H1 (cell line): ENCODE measurements at regions not wholly inside any gene's neighbourhood (a gene's known extent, or its start where the extent isn't known, plus 50 kb on each side); places are given as distances from the start of the nearest gene placed in this dataset.

Experiments
- CREB1 ChIP-seq: IDR thresholded peaks from 2 replicates; pipeline ENCODE4 v1.6.1; 2012; ENCODE audit warnings: inconsistent platforms
- CTCF ChIP-seq, 3 experiments: IDR thresholded peaks; 1 replicate in 2 of 3; 2 replicates in 1 of 3; pipeline versions ENCODE4 v1.5.1 to v1.6.1; 2011; ENCODE audit warnings: low read length in 3 of 3, mild to moderate bottlenecking in 3 of 3, inconsistent platforms in 2 of 3, low read depth in 1 of 3, moderate library complexity in 1 of 3; ENCODE audit not compliant: insufficient read depth in 1 of 3; ENCODE audit errors: control extremely low read depth in 1 of 3
- E2F6 ChIP-seq: IDR thresholded peaks from 2 replicates; pipeline ENCODE4 v1.6.1; 2012; ENCODE audit warnings: inconsistent platforms
- EP300 ChIP-seq, 2 experiments: IDR thresholded peaks; 1 replicate in 1 of 2; 2 replicates in 1 of 2; pipeline ENCODE4 v1.6.1; 2011 to 2012; ENCODE audit warnings: low read depth in 2 of 2, low read length in 2 of 2, mild to moderate bottlenecking in 2 of 2, borderline replicate concordance in 1 of 2, inconsistent platforms in 1 of 2, moderate library complexity in 1 of 2
- GABPA ChIP-seq: IDR thresholded peaks from 2 replicates; pipeline ENCODE4 v1.6.1; 2011; ENCODE audit warnings: mild to moderate bottlenecking, low read length, moderate library complexity, borderline replicate concordance; ENCODE audit not compliant: insufficient read depth
- MAFK ChIP-seq: IDR thresholded peaks from 2 replicates; pipeline ENCODE4 v1.6.1; 2012; ENCODE audit warnings: low read depth, mild to moderate bottlenecking, improper control_type of control experiment, low read length
- POLR2A ChIP-seq, 2 experiments: IDR thresholded peaks; 1 replicate in 1 of 2; 2 replicates in 1 of 2; pipeline ENCODE4 v1.6.1; 2011; ENCODE audit warnings: low read depth in 2 of 2, low read length in 2 of 2, mild to moderate bottlenecking in 2 of 2; ENCODE audit errors: control extremely low read depth in 1 of 2
- POLR2AphosphoS5 ChIP-seq: IDR thresholded peaks from 2 replicates; pipeline ENCODE4 v1.6.1; 2011; ENCODE audit warnings: low read depth, low read length
- RAD21 ChIP-seq, 2 experiments: IDR thresholded peaks in 1 of 2; conservative IDR thresholded peaks in 1 of 2; 2 replicates each; pipeline ENCODE4 v1.6.1; 2011; ENCODE audit warnings: low read depth in 2 of 2, low read length in 2 of 2, improper control_type of control experiment in 1 of 2, inconsistent platforms in 1 of 2, mild to moderate bottlenecking in 1 of 2, moderate library complexity in 1 of 2
- SAP30 ChIP-seq: fragments of 300-600 bp; sonication (generic); IDR thresholded peaks from 2 replicates; pipeline ENCODE4 v1.7.1; 2012; ENCODE audit warnings: low read length, moderate library complexity, mild to moderate bottlenecking, inconsistent platforms; ENCODE audit not compliant: insufficient read depth, insufficient replicate concordance
- SP1 ChIP-seq: IDR thresholded peaks from 2 replicates; pipeline ENCODE4 v1.6.1; 2011; ENCODE audit warnings: low read depth, low read length
- YY1 ChIP-seq: IDR thresholded peaks from 2 replicates; pipeline ENCODE4 v1.6.1; 2011; ENCODE audit warnings: low read depth, mild to moderate bottlenecking, low read length
- TF ChIP-seq, protein P1 (sequence below): IDR thresholded peaks from 2 replicates; pipeline ENCODE4 v1.6.1; 2012; ENCODE audit warnings: inconsistent platforms

- no peak for TF ChIP-seq CTCF (IDR thresholded peaks at IDR 0.05; ENCODE audit: control extremely low read depth in 1 of 3, insufficient read depth in 1 of 3, low read depth in 1 of 3, low read length in 3 of 3)
- TF ChIP-seq MAFK, result no peak
- no peak for TF ChIP-seq POLR2A (IDR thresholded peaks at IDR 0.05; ENCODE audit: control extremely low read depth in 1 of 2, low read depth in 2 of 2, low read length in 2 of 2)
- no peak for TF ChIP-seq CREB1
- no peak for TF ChIP-seq EP300 (IDR thresholded peaks at IDR 0.05; ENCODE audit: borderline replicate concordance in 1 of 2, low read depth in 2 of 2, low read length in 2 of 2)
- TF ChIP-seq SAP30, result no peak
- no peak for TF ChIP-seq SP1
- TF ChIP-seq, protein P1, sequence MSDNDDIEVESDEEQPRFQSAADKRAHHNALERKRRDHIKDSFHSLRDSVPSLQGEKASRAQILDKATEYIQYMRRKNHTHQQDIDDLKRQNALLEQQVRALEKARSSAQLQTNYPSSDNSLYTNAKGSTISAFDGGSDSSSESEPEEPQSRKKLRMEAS, result no peak
- no peak for TF ChIP-seq YY1
- no peak for TF ChIP-seq GABPA
- no peak for TF ChIP-seq RAD21 (IDR thresholded peaks at IDR 0.05 in 1 of 2, conservative IDR thresholded peaks at IDR 0.05 in 1 of 2; ENCODE audit: low read depth in 2 of 2, low read length in 2 of 2)
- TF ChIP-seq E2F6, result no peak
- TF ChIP-seq POLR2AphosphoS5, result no peak
These were observed 60.7 kb upstream of the MRPS6 start for GRCh38 chr21:34012640-34013039.
